ENCODE measurements at regions not wholly inside any gene's neighbourhood (a gene's known extent, or its start where the extent isn't known, plus 50 kb on each side); places are given as distances from the start of the nearest gene placed in this dataset.

GRCh38 chr5:6837095-6837494 lies 123.9 kb downstream of the TENT4A start:
- Histone ChIP-seq H3K27ac (no peak overlapping the region), H3K9me3 (no peaks in the 10 kb centered on the region), H3K36me3 (no peaks in the 10 kb centered on the region), H3K4me1 (no peaks in the 10 kb centered on the region), H3K27me3 (peaks cover 3% of the 10 kb centered on the region), H3K4me3 (no peak overlapping the region)
- 85% methylated on average over 2 of the region's 2 CpGs for WGBS
- TF ChIP-seq, protein P1, sequence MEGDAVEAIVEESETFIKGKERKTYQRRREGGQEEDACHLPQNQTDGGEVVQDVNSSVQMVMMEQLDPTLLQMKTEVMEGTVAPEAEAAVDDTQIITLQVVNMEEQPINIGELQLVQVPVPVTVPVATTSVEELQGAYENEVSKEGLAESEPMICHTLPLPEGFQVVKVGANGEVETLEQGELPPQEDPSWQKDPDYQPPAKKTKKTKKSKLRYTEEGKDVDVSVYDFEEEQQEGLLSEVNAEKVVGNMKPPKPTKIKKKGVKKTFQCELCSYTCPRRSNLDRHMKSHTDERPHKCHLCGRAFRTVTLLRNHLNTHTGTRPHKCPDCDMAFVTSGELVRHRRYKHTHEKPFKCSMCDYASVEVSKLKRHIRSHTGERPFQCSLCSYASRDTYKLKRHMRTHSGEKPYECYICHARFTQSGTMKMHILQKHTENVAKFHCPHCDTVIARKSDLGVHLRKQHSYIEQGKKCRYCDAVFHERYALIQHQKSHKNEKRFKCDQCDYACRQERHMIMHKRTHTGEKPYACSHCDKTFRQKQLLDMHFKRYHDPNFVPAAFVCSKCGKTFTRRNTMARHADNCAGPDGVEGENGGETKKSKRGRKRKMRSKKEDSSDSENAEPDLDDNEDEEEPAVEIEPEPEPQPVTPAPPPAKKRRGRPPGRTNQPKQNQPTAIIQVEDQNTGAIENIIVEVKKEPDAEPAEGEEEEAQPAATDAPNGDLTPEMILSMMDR (IDR thresholded peaks at IDR 0.05): no peak
- TF ChIP-seq POLR2A (IDR thresholded peaks at IDR 0.05): no peak
- no peak for TF ChIP-seq POLR2AphosphoS5 (IDR thresholded peaks at IDR 0.05)
- no peak for TF ChIP-seq EP300 (IDR thresholded peaks at IDR 0.05)
- no peak for DNase-seq (ENCODE audit: low spot score in 2 of 2)

GRCh38 chr5:6837519-6838110 lies 124.4 kb downstream of the TENT4A start:
- no peak overlapping the region for H3K27ac ChIP-seq
- TF ChIP-seq EP300 (IDR thresholded peaks at IDR 0.05) (no peak), POLR2A (IDR thresholded peaks at IDR 0.05) (no peak), POLR2AphosphoS5 (IDR thresholded peaks at IDR 0.05) (no peak)
- TF ChIP-seq, protein P1 (IDR thresholded peaks at IDR 0.05): no peak
- 53% methylated on average over 9 of the region's 9 CpGs for WGBS
- no peak for DNase-seq (ENCODE audit: low spot score in 2 of 2)
- no peak overlapping the region for H3K4me3 ChIP-seq
- H3K9me3 ChIP-seq: no peaks in the 10 kb centered on the region
- peaks cover 3% of the 10 kb centered on the region for H3K27me3 ChIP-seq
- no peaks in the 10 kb centered on the region for H3K36me3 ChIP-seq
- H3K4me1 ChIP-seq: no peaks in the 10 kb centered on the region

- H3K4me1 ChIP-seq: no peaks in the 10 kb centered on the region
Observed at GRCh38 chr5:6838736-6839135, 125.5 kb downstream of the TENT4A start.

GRCh38 chr5:6840136-6840793 lies 127.0 kb downstream of the TENT4A start:
- H3K4me1 ChIP-seq: no peaks in the 10 kb centered on the region
- H3K9me3 ChIP-seq: no peaks in the 10 kb centered on the region
- no peak overlapping the region for H3K27ac ChIP-seq
- no peak for DNase-seq (ENCODE audit: low spot score in 2 of 2)
- TF ChIP-seq, protein P1 (IDR thresholded peaks at IDR 0.05): no peak
- TF ChIP-seq POLR2A (IDR thresholded peaks at IDR 0.05) (no peak), POLR2AphosphoS5 (IDR thresholded peaks at IDR 0.05) (no peak), EP300 (IDR thresholded peaks at IDR 0.05) (no peak)
- H3K27me3 ChIP-seq: peaks cover 3% of the 10 kb centered on the region
- H3K4me3 ChIP-seq: no peak overlapping the region
- H3K36me3 ChIP-seq: no peaks in the 10 kb centered on the region
- 53% methylated on average over 6 of the region's 7 CpGs for WGBS

More at GRCh38 chr5:6838736-6839135, 125.5 kb downstream of the TENT4A start:
- no peak overlapping the region for H3K4me3 ChIP-seq
- no peaks in the 10 kb centered on the region for H3K9me3 ChIP-seq
- DNase-seq (ENCODE audit: low spot score in 2 of 2): no peak
- H3K27me3 ChIP-seq: peaks cover 3% of the 10 kb centered on the region
- H3K36me3 ChIP-seq: no peaks in the 10 kb centered on the region
- 58% methylated on average over 6 of the region's 6 CpGs for WGBS
- no peak overlapping the region for H3K27ac ChIP-seq
- TF ChIP-seq POLR2A (IDR thresholded peaks at IDR 0.05): no peak
- no peak for TF ChIP-seq EP300 (IDR thresholded peaks at IDR 0.05)
- TF ChIP-seq, protein P1 (IDR thresholded peaks at IDR 0.05): no peak
- no peak for TF ChIP-seq POLR2AphosphoS5 (IDR thresholded peaks at IDR 0.05)

GRCh38 chr5:6843335-6843734 lies 130.1 kb downstream of the TENT4A start:
- no peak for DNase-seq (ENCODE audit: low spot score in 2 of 2)
- H3K36me3 ChIP-seq: no peaks in the 10 kb centered on the region
- no peaks in the 10 kb centered on the region for H3K9me3 ChIP-seq
- WGBS: 94% methylated on average over 2 of the region's 2 CpGs
- no peak overlapping the region for H3K4me3 ChIP-seq
- H3K27me3 ChIP-seq: peaks cover 3% of the 10 kb centered on the region
- TF ChIP-seq EP300 (IDR thresholded peaks at IDR 0.05) (no peak), POLR2A (IDR thresholded peaks at IDR 0.05) (no peak), POLR2AphosphoS5 (IDR thresholded peaks at IDR 0.05) (no peak)
- TF ChIP-seq, protein P1 (IDR thresholded peaks at IDR 0.05): no peak
- H3K27ac ChIP-seq: no peak overlapping the region
- H3K4me1 ChIP-seq: no peaks in the 10 kb centered on the region

All from suprapubic skin (tissue), 4 donors.